Nephron progenitor cell (in vitro differentiated cells): ENCODE measurements at regions not wholly inside any gene's neighbourhood (a gene's known extent, or its start where the extent isn't known, plus 50 kb on each side); places are given as distances from the start of the nearest gene placed in this dataset.

Experiments
- DNase-seq: peaks from one replicate; pipeline ENCODE4 v3.0.0; 2021
- H3K27ac Mint-ChIP-seq: 2 replicates; pipeline ENCODE4 v1.8.0; 2021; ENCODE audit warnings: mild to moderate bottlenecking, moderate library complexity, mixed read lengths
- H3K27me3 Mint-ChIP-seq: 2 replicates; pipeline ENCODE4 v1.8.0; 2021; ENCODE audit warnings: mild to moderate bottlenecking, low read depth, mixed read lengths; ENCODE audit not compliant: poor library complexity
- H3K36me3 Mint-ChIP-seq: 2 replicates; pipeline ENCODE4 v1.8.0; 2021; ENCODE audit warnings: low read depth, mixed read lengths
- H3K4me1 Mint-ChIP-seq: 2 replicates; pipeline ENCODE4 v1.8.0; 2021; ENCODE audit warnings: mixed read lengths
- H3K4me3 Mint-ChIP-seq: 2 replicates; pipeline ENCODE4 v1.8.0; 2021; ENCODE audit warnings: mild to moderate bottlenecking, moderate library complexity, mixed read lengths
- H3K9me3 Mint-ChIP-seq: 2 replicates; pipeline ENCODE4 v1.8.0; 2021; ENCODE audit warnings: mild to moderate bottlenecking, moderate library complexity, mixed read lengths
- CTCF ChIP-seq: fragments of 200-600 bp; sonication (generic); IDR thresholded peaks from 2 replicates; pipeline ENCODE4 v1.5.0; 2021; ENCODE audit warnings: antibody characterized with exemption

GRCh38 chr9:101796044-101796443, 57.6 kb upstream of the GRIN3A start:
- no peak for TF ChIP-seq CTCF
- no peak for DNase-seq
- Mint-ChIP-seq H3K4me1 (no peaks in the 10 kb centered on the region), H3K27me3 (peaks cover 5% of the 10 kb centered on the region), H3K9me3 (no peaks in the 10 kb centered on the region), H3K36me3 (no peaks in the 10 kb centered on the region), H3K27ac (no peak overlapping the region), H3K4me3 (no peak overlapping the region)

- H3K36me3 Mint-ChIP-seq: no peaks in the 10 kb centered on the region
- H3K9me3 Mint-ChIP-seq: no peaks in the 10 kb centered on the region
- DNase-seq: no peak
- no peak for TF ChIP-seq CTCF
- H3K27me3 Mint-ChIP-seq: peaks cover 5% of the 10 kb centered on the region
- no peak overlapping the region for H3K27ac Mint-ChIP-seq
- H3K4me1 Mint-ChIP-seq: no peaks in the 10 kb centered on the region
- no peak overlapping the region for H3K4me3 Mint-ChIP-seq
These were observed 56.7 kb upstream of the GRIN3A start for GRCh38 chr9:101795147-101795546.

- no peaks in the 10 kb centered on the region for H3K9me3 Mint-ChIP-seq
These were observed 54.0 kb upstream of the GRIN3A start for GRCh38 chr9:101792475-101792874.

GRCh38 chr9:101791938-101792337, 53.5 kb upstream of the GRIN3A start:
- H3K27me3 Mint-ChIP-seq: no peaks in the 10 kb centered on the region
- H3K4me3 Mint-ChIP-seq: no peak overlapping the region
- H3K27ac Mint-ChIP-seq: no peak overlapping the region
- peak; percentile 71 for DNase-seq
- no peaks in the 10 kb centered on the region for H3K9me3 Mint-ChIP-seq
- H3K36me3 Mint-ChIP-seq: no peaks in the 10 kb centered on the region
- TF ChIP-seq CTCF: peak; percentile 60
- H3K4me1 Mint-ChIP-seq: no peaks in the 10 kb centered on the region

More at GRCh38 chr9:101792475-101792874, 54.0 kb upstream of the GRIN3A start:
- no peak for TF ChIP-seq CTCF
- H3K36me3 Mint-ChIP-seq: no peaks in the 10 kb centered on the region
- DNase-seq: no peak
- no peaks in the 10 kb centered on the region for H3K4me1 Mint-ChIP-seq
- peaks cover 1% of the 10 kb centered on the region for H3K27me3 Mint-ChIP-seq
- no peak overlapping the region for H3K4me3 Mint-ChIP-seq
- H3K27ac Mint-ChIP-seq: no peak overlapping the region

DNA sequence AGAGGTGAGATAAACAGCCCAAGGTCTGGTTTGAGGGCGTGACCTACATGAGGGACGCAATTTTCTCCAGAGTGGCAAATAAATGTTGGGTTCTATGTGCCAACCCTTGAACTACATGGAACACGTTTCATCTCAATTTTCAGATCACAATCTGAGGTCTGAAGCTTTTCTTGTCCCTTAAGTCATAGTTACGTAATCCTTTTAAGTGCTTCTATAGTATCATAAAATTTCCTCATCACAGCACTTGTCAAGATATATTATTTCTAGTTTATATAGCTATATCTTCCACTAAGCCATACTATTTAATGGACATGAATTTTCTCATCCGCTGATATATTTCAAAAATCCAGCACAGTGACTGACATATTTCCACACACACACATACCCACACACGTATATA, 53.1 kb upstream of the GRIN3A start:
- Mint-ChIP-seq H3K27me3 (no peaks in the 10 kb centered on the region), H3K9me3 (no peaks in the 10 kb centered on the region), H3K27ac (no peak overlapping the region), H3K4me1 (no peaks in the 10 kb centered on the region), H3K36me3 (no peaks in the 10 kb centered on the region), H3K4me3 (no peak overlapping the region)
- DNase-seq: no peak
- TF ChIP-seq CTCF: no peak
